SK-N-MC (cell line): ENCODE measurements at regions not wholly inside any gene's neighbourhood (a gene's known extent, or its start where the extent isn't known, plus 50 kb on each side); places are given as distances from the start of the nearest gene placed in this dataset.
A peak's percentile ranks its signal among the peaks of the same experiment; 100 is the strongest.

Experiments used
- DNase-seq: peaks from one replicate; pipeline ENCODE4 v3.0.0-alpha.2; 2011; ENCODE audit warnings: low read depth, low spot score
- H3K27ac ChIP-seq: fragments of 200-600 bp; sonication (generic); 2 replicates; pipeline ENCODE4 v1.5.1; 2016; ENCODE audit warnings: mixed run types
- H3K36me3 ChIP-seq: fragments of 200-600 bp; sonication (generic); 2 replicates; pipeline ENCODE4 v1.6.1; 2017; ENCODE audit warnings: antibody characterized with exemption, low read length, mixed read lengths; ENCODE audit not compliant: insufficient read depth
- H3K4me3 ChIP-seq: fragments of 200-600 bp; sonication (generic); 2 replicates; pipeline ENCODE4 v1.5.1; 2016
- H3K9ac ChIP-seq: fragments of 200-600 bp; sonication (generic); 2 replicates; pipeline ENCODE4 v1.8.0; 2017; ENCODE audit warnings: mixed run types, mixed read lengths; ENCODE audit not compliant: insufficient read length
- H3K9me3 ChIP-seq: fragments of 200-600 bp; sonication (generic); 2 replicates; pipeline ENCODE4 v1.6.1; 2017; ENCODE audit warnings: low read depth, mild to moderate bottlenecking, antibody characterized with exemption, low read length, moderate library complexity, mixed read lengths
- EZH2 ChIP-seq: fragments of 200-600 bp; sonication (generic); IDR thresholded peaks from one replicate; pipeline ENCODE4 v1.6.1; 2017; ENCODE audit warnings: antibody characterized with exemption
- FOXP2 ChIP-seq: optimal IDR thresholded peaks from 2 replicates; pipeline ENCODE3; 2011; ENCODE audit warnings: mild to moderate bottlenecking, moderate library complexity; ENCODE audit not compliant: insufficient read depth; ENCODE audit errors: extremely low read length, control extremely low read depth
- POLR2AphosphoS5 ChIP-seq: IDR thresholded peaks from 2 replicates; pipeline ENCODE4 v1.6.1; 2012; ENCODE audit warnings: mild to moderate bottlenecking, low read depth, low read length, borderline replicate concordance

DNA sequence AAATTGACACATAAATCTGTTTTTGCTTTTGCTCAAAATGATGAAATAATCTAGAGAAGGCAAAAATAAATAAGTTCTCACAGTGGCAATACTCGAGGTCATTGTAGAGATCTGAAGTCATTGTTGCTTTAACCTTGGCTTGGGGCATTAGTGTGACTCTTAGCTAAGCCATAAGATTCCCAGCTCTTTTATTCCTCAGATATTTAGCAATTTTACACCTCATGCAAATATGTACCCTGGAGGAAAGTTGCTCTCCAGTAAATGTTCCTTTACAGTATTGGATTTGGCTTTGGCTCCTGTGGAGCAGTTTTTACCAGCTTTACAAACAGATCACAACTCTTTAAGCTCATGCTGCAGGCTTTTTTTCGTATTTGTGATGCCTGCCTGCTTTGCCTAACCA, 134.2 kb upstream of the NABP1 start:
- TF ChIP-seq FOXP2 (no peak), EZH2 (no peak), POLR2AphosphoS5 (no peak)
- H3K9me3 ChIP-seq, result no peaks in the 10 kb centered on the region
- H3K36me3 ChIP-seq, result no peaks in the 10 kb centered on the region
- H3K4me3 ChIP-seq, result peak overlapping the region; percentile 69
- H3K9ac ChIP-seq, result no peak overlapping the region
- peak overlapping the region; percentile 74 for H3K27ac ChIP-seq
- DNase-seq, result no peak

DNA sequence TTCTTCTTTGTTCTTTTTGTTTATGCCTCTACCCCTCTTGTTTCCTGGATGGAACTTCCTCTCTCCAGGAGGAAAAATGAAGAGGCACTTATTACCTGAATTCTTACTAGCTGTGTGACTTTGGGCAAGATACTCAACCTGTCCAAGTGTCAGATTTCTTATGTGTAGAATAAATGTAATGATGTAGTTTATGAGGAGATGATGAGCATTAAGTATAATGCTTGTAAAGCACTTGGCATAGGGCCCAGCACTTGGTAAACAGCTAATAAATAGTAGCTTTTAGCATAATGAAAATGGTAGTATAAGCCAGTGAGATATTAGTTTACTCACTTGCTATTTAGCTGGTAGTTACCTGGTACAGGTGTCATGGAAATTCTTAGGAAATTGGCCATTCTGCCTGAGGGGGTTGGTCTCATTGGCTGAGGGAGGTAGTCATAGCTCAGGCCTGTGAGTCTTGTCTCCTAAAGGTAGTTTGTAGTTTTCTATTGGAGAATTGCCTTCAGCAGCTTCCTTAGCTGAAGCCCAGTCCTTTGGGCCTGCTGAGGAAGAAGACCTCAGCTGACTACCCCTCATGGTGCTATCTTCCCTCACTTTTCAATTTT, 133.4 kb upstream of the NABP1 start:
- Histone ChIP-seq H3K9me3 (no peaks in the 10 kb centered on the region), H3K27ac (peak overlapping the region; percentile 74; the same call in 1 of the 2 replicates), H3K9ac (no peak overlapping the region), H3K36me3 (no peaks in the 10 kb centered on the region), H3K4me3 (peak overlapping the region; percentile 69)
- no peak for TF ChIP-seq POLR2AphosphoS5
- peak; percentile 36 for TF ChIP-seq FOXP2
- no peak for DNase-seq

DNA sequence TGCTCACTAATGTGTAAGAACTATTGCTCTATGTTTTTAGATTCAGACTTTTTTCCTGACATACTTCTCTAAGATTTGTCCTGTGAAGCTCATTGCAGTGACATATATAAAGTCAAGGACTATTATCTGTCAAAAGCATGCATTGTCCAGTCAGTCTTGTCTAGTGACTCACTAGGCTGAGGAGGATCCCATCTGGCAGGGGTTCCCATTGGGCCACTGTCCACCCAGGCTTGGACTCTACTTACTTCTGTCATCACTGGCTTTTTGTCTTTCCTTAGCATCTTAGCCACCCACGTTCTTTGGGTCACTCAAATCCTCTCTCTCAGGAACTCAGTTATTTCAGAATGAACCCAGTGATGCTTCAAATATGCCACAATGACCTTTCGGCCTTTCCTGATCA, 132.6 kb upstream of the NABP1 start:
- Histone ChIP-seq H3K9ac (no peak overlapping the region), H3K4me3 (no peak overlapping the region), H3K36me3 (no peaks in the 10 kb centered on the region), H3K27ac (no peak overlapping the region), H3K9me3 (no peaks in the 10 kb centered on the region)
- TF ChIP-seq FOXP2, result no peak
- TF ChIP-seq POLR2AphosphoS5, result no peak
- TF ChIP-seq EZH2, result no peak
- no peak for DNase-seq

DNA sequence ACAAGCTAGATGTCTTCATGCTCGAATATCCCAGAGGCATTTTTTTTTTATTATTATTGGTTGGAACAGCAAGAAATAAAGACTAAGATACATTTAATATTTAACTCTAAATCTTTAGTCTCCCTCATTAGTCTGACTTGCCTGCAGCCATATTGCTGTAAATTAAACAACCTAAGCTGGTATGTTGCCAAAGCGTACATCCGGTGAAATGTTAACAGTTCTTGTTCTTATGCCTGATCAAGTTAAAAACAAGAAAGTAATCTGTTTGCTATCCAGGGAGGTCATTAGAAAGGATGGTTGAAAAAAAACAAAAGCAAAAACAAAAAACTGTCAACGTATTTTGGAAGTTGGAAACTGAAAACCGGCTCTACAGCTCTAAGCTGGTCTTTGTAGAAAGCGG, 125.9 kb upstream of the NABP1 start:
- Histone ChIP-seq H3K36me3 (no peaks in the 10 kb centered on the region), H3K27ac (peak overlapping the region; percentile 82), H3K9me3 (no peaks in the 10 kb centered on the region), H3K9ac (no peak overlapping the region), H3K4me3 (peak overlapping the region; percentile 76)
- TF ChIP-seq FOXP2, result peak; percentile 41
- peak; percentile 52; the same call in 1 of the 2 replicates for TF ChIP-seq POLR2AphosphoS5
- TF ChIP-seq EZH2, result no peak
- peak; percentile 94 for DNase-seq

DNA sequence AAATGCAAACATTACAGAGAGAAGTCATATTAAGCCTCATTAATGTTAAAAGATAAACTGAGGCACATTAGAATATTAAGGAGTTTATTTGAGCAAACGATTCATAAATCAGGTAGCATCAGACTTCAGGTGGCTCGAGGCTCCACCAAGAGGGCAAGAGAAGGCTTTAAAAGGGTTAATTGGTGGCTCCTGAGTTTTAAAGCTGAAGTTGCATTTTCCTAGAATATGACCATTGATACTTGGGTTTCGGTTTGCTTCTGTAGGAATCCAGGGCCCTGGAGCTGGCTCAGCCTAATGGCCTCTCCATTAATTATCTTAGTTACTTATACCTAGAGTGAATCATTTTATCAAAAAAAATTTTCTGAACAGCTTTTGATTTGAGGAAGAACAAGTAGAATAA, 123.7 kb upstream of the NABP1 start:
- Histone ChIP-seq H3K36me3 (no peaks in the 10 kb centered on the region), H3K9ac (no peak overlapping the region), H3K27ac (no peak overlapping the region), H3K4me3 (no peak overlapping the region), H3K9me3 (no peaks in the 10 kb centered on the region)
- DNase-seq, result no peak
- TF ChIP-seq FOXP2, result no peak
- no peak for TF ChIP-seq EZH2
- TF ChIP-seq POLR2AphosphoS5, result no peak

DNA sequence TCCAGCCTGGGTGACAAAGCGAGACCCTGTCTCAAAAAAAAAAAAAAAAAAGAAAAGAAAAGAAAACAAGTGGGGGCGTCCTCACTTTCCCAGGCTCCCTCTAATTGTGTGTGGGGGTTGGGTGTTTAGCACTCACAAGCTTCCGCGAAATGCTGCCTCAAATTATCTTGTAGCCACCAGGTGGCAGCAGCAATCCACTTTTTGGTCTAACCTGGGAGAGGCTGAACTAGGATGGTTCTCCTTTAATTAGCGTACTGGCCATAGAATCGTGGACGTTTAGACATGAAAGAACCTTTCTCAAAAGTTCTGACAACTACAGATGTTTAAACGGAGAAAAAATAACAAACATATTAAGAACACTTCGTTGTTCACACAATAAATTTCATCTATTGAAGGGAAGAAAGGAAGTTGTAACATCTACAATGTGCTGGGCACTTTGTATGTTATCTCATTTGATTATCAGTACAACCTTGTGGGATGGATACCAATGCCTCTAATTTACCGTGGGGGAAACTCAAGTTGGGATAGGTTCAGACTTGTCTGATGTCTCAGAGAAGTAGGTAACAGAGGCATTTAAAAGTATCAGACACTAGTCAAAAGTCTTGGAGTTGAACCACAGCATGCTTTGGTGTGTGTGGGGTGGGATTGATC, 122.7 kb upstream of the NABP1 start:
- no peak for DNase-seq
- Histone ChIP-seq H3K4me3 (peak overlapping the region; percentile 38; the same call in 1 of the 2 replicates), H3K27ac (no peak overlapping the region), H3K9me3 (no peaks in the 10 kb centered on the region), H3K9ac (no peak overlapping the region), H3K36me3 (no peaks in the 10 kb centered on the region)
- TF ChIP-seq EZH2 (no peak), FOXP2 (no peak), POLR2AphosphoS5 (no peak)

DNA sequence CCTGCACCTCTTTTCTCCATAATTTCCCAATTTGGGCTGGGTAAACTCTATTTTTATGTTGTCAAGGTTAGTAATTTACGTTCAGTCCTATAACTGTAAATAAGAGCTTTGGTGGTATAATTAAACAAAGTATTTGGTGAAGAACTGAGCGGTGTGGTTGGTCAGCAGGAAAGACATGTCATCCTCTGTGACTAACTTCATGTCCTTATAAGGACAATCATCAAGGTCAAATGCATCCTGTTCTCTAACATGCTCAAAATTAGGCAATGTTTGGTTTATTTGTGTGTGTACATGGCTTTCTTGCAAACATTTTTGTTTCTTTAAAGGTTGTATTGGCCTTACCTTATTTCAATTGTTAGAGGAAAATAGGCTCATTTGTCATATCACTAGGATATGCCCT, 121.5 kb upstream of the NABP1 start:
- Histone ChIP-seq H3K4me3 (no peak overlapping the region), H3K9me3 (no peaks in the 10 kb centered on the region), H3K9ac (no peak overlapping the region), H3K36me3 (no peaks in the 10 kb centered on the region), H3K27ac (no peak overlapping the region)
- TF ChIP-seq EZH2 (no peak), POLR2AphosphoS5 (no peak), FOXP2 (no peak)
- DNase-seq, result no peak

DNA sequence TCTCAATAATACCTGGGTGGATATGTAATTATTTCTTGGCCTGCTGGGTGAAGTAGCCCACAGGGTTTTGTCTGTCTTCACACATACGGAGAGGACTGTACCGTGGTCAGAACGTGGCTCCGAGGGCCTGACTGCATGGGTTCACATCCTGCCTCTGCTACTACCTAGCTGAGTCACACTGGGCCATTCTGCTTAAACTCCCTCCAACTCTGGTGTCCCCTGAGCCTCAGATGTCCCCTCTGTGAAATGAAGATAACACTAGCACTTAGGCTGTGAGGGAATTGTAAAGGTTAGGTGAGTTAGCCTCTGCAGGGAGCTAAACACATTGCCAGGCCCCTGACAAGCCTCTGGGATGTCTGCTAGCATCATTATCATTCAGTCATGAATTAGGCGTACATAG, 120.1 kb upstream of the NABP1 start:
- TF ChIP-seq FOXP2 (no peak), POLR2AphosphoS5 (no peak), EZH2 (no peak)
- no peaks in the 10 kb centered on the region for H3K36me3 ChIP-seq
- no peak overlapping the region for H3K27ac ChIP-seq
- peak overlapping the region; percentile 24 for H3K9ac ChIP-seq
- H3K4me3 ChIP-seq, result no peak overlapping the region
- no peak for DNase-seq
- H3K9me3 ChIP-seq, result no peaks in the 10 kb centered on the region

DNA sequence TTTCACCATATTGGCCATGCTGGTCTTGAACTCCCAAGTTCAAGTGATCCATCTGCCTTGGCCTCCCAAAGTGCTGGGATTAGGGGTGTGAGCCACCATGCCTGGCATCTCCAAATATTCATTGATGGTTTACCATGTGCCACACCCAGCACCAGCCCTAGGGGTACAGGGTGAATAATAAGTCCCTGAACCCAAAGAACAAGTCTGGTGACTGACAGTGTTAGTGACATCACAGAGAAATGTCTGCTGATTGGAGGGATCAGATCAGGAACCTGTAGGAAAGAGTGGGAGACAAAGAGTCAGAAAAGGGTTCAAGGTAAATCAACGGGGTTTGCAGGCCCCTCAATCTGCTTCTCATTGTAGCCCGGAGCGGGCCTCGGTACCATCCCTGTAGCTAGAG, 118.4 kb upstream of the NABP1 start:
- Histone ChIP-seq H3K36me3 (no peaks in the 10 kb centered on the region), H3K9ac (no peak overlapping the region), H3K9me3 (no peaks in the 10 kb centered on the region), H3K4me3 (no peak overlapping the region), H3K27ac (no peak overlapping the region)
- DNase-seq, result no peak
- TF ChIP-seq POLR2AphosphoS5 (no peak), FOXP2 (no peak), EZH2 (no peak)
